ENCODE measurements at regions not wholly inside any gene's neighbourhood (a gene's known extent, or its start where the extent isn't known, plus 50 kb on each side); places are given as distances from the start of the nearest gene placed in this dataset.

DNA sequence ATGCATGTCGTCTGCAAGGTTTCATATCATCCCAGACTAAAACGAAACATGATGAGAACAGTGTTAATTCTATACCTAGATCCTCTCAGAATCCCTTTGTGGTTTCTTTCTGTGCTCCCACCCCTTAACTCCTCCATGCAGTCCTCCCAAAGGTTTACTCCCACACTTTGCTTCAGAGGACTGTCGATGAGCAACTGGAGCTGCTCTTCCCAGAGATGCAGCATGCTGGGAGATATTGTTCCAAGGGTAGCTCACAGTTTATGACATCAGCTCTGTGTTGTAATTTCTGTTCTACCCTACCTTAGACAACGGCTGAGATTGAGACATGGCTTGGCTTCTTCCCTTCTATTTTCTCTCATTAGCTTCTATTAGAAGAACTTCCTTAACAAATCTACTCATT is 313.0 kb upstream of the COL8A1 start:
- Histone ChIP-seq H3K4me3 (no peak overlapping the region), H3K27ac (no peak overlapping the region), H3K4me1 (no peaks in the 10 kb centered on the region), H3K27me3 (no peaks in the 10 kb centered on the region), H3K36me3 (no peaks in the 10 kb centered on the region), H3K9me3 (no peaks in the 10 kb centered on the region)
- intact Hi-C loops (cut with DNase I; ENCODE audit: low total_unique reads): no loop called here
- no peak for DNase-seq (ENCODE audit: low spot score in 2 of 2)
- TF ChIP-seq POLR2A (IDR thresholded peaks at IDR 0.05): no peak
- TF ChIP-seq, protein P1, sequence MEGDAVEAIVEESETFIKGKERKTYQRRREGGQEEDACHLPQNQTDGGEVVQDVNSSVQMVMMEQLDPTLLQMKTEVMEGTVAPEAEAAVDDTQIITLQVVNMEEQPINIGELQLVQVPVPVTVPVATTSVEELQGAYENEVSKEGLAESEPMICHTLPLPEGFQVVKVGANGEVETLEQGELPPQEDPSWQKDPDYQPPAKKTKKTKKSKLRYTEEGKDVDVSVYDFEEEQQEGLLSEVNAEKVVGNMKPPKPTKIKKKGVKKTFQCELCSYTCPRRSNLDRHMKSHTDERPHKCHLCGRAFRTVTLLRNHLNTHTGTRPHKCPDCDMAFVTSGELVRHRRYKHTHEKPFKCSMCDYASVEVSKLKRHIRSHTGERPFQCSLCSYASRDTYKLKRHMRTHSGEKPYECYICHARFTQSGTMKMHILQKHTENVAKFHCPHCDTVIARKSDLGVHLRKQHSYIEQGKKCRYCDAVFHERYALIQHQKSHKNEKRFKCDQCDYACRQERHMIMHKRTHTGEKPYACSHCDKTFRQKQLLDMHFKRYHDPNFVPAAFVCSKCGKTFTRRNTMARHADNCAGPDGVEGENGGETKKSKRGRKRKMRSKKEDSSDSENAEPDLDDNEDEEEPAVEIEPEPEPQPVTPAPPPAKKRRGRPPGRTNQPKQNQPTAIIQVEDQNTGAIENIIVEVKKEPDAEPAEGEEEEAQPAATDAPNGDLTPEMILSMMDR (IDR thresholded peaks at IDR 0.05): no peak
- no peak for TF ChIP-seq POLR2AphosphoS5 (IDR thresholded peaks at IDR 0.05)

DNA sequence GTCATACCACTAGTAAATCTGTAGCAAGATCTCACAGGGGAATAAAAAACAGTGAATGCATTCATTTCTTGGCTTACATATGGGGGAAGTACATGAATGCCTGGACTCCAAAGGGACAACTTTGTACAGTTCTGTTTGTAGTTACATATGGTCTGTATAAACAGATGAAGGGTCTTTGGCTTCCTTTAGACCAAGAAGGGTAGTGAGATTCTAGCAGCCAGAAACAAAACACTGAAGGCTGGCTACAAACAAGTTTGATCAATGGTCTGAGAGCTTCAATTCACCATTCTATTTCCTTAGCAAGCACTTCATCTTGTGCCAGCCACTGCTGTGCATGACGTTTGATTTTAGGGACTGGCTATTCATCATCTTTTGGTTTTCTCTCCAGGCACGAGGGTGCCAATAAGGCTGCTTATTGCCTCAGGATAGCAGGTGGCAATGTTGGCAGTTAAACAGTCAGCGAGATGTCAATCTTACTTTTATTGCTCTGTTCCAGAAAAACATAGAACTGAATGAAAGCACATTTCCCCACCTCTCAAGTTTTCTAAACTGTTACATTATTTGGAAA is 313.7 kb upstream of the COL8A1 start:
- Histone ChIP-seq H3K4me1 (no peaks in the 10 kb centered on the region), H3K27me3 (no peaks in the 10 kb centered on the region), H3K27ac (no peak overlapping the region), H3K36me3 (no peaks in the 10 kb centered on the region), H3K9me3 (no peaks in the 10 kb centered on the region), H3K4me3 (no peak overlapping the region)
- TF ChIP-seq, protein P1 (IDR thresholded peaks at IDR 0.05): no peak
- TF ChIP-seq POLR2AphosphoS5 (IDR thresholded peaks at IDR 0.05) (no peak), POLR2A (IDR thresholded peaks at IDR 0.05) (no peak)
- no peak for DNase-seq (ENCODE audit: low spot score in 2 of 2)
- intact Hi-C loops (cut with DNase I; ENCODE audit: low total_unique reads): no loop called here

DNA sequence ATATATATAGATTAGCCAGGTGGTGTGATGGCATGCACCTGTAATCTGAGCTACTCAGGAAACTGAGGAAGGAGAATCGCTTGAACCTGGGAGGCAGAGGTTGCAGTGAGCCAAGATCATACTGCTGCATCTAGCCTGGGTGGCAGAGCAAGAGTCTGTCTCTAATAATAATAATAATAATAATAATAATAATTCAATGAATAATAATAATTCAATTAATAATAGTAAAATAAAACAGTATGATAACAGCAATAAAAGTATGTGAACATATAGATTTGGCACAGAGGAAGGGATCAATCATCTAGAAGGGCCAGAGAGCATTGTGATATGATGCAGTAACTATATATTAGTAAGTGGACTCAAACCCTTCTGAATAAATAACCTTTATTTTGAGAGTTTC is 314.5 kb upstream of the COL8A1 start:
- H3K4me1 ChIP-seq: no peaks in the 10 kb centered on the region
- H3K36me3 ChIP-seq: no peaks in the 10 kb centered on the region
- H3K27ac ChIP-seq: no peak overlapping the region
- intact Hi-C loops (cut with DNase I; ENCODE audit: low total_unique reads): no loop called here
- no peak overlapping the region for H3K4me3 ChIP-seq
- no peaks in the 10 kb centered on the region for H3K9me3 ChIP-seq
- TF ChIP-seq POLR2A (IDR thresholded peaks at IDR 0.05): no peak
- no peak for TF ChIP-seq POLR2AphosphoS5 (IDR thresholded peaks at IDR 0.05)
- TF ChIP-seq, protein P1 (IDR thresholded peaks at IDR 0.05): no peak
- H3K27me3 ChIP-seq: no peaks in the 10 kb centered on the region
- DNase-seq (ENCODE audit: low spot score in 2 of 2): no peak

DNA sequence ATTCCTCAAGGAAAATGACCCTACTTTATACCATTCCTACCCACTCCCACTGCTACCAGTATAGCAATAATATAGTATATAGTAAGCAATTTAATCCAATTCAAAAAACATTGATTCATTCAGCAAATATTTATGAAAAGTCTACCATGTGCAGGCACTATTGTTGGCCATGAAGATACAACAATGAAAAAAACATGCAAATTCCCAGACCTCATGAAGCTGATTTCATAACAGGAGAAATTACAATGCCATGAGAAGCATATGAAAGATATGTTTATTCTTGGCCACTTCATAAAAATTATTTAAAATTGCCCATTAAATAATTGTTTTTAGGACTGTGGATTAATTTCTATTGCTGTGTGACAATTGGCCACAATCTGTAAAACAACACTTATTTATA is 315.8 kb upstream of the COL8A1 start:
- Histone ChIP-seq H3K4me1 (no peaks in the 10 kb centered on the region), H3K4me3 (no peak overlapping the region), H3K36me3 (no peaks in the 10 kb centered on the region), H3K27ac (no peak overlapping the region), H3K27me3 (no peaks in the 10 kb centered on the region), H3K9me3 (no peaks in the 10 kb centered on the region)
- TF ChIP-seq POLR2A (IDR thresholded peaks at IDR 0.05) (no peak), POLR2AphosphoS5 (IDR thresholded peaks at IDR 0.05) (no peak)
- TF ChIP-seq, protein P1 (IDR thresholded peaks at IDR 0.05): no peak
- no peak for DNase-seq (ENCODE audit: low spot score in 2 of 2)
- intact Hi-C loops (cut with DNase I; ENCODE audit: low total_unique reads): no loop called here

DNA sequence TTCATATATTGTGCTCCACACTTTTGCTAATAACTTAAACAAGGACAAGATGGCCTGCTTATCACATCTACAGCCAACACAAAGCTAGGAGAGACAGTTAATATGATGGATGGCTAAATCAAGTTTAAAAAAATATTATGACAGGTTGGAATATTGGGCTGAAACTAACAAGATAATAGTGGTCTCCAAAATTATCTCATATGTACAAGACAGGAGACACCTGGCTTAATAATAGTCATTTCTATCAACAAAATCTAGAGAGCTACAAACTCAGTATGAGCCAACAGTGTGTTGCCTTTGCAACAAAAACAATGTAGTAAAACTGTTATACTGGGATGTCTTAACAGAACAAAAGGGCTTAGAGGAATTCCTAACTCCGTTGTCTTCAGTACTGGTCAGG is 317.1 kb upstream of the COL8A1 start:
- intact Hi-C loops (cut with DNase I; ENCODE audit: low total_unique reads): no loop called here
- Histone ChIP-seq H3K9me3 (no peaks in the 10 kb centered on the region), H3K4me3 (no peak overlapping the region), H3K27ac (no peak overlapping the region), H3K4me1 (no peaks in the 10 kb centered on the region), H3K27me3 (no peaks in the 10 kb centered on the region), H3K36me3 (no peaks in the 10 kb centered on the region)
- TF ChIP-seq, protein P1 (IDR thresholded peaks at IDR 0.05): no peak
- no peak for TF ChIP-seq POLR2A (IDR thresholded peaks at IDR 0.05)
- TF ChIP-seq POLR2AphosphoS5 (IDR thresholded peaks at IDR 0.05): no peak
- no peak for DNase-seq (ENCODE audit: low spot score in 2 of 2)
